Epithelial cell of proximal tubule (primary cell): ENCODE measurements at regions not wholly inside any gene's neighbourhood (a gene's known extent, or its start where the extent isn't known, plus 50 kb on each side); places are given as distances from the start of the nearest gene placed in this dataset.

Experiments used
- DNase-seq: peaks from one replicate; pipeline ENCODE4 v3.0.0-alpha.2; 2011; ENCODE audit warnings: low read depth
- H3K4me3 ChIP-seq: 2 replicates; pipeline ENCODE4 v1.5.1; 2011; ENCODE audit warnings: low read depth, mild to moderate bottlenecking, low read length
- CTCF ChIP-seq: conservative IDR thresholded peaks from 2 replicates; pipeline ENCODE4 v1.5.1; 2012; ENCODE audit warnings: low read depth, mild to moderate bottlenecking, low read length

- no peak for DNase-seq
- no peak for TF ChIP-seq CTCF
- H3K4me3 ChIP-seq: no peak overlapping the region
These were observed 538.5 kb downstream of the ZEB2 start for GRCh38 chr2:143981428-143981827.

- TF ChIP-seq CTCF: no peak
- H3K4me3 ChIP-seq: no peak overlapping the region
- DNase-seq: no peak
These were observed 542.6 kb downstream of the ZEB2 start for GRCh38 chr2:143977356-143977755.

GRCh38 chr2:143975216-143975615 is 544.7 kb downstream of the ZEB2 start:
- DNase-seq: no peak
- H3K4me3 ChIP-seq: no peak overlapping the region
- TF ChIP-seq CTCF: no peak

GRCh38 chr2:143974262-143974661 is 545.7 kb downstream of the ZEB2 start:
- DNase-seq: no peak
- TF ChIP-seq CTCF: no peak
- no peak overlapping the region for H3K4me3 ChIP-seq

- H3K4me3 ChIP-seq: no peak overlapping the region
- TF ChIP-seq CTCF: no peak
- no peak for DNase-seq
These were observed 551.1 kb downstream of the ZEB2 start for GRCh38 chr2:143968860-143969259.

- no peak for TF ChIP-seq CTCF
- H3K4me3 ChIP-seq: no peak overlapping the region
- DNase-seq: no peak
These were observed 551.6 kb downstream of the ZEB2 start for GRCh38 chr2:143968360-143968759.

GRCh38 chr2:143965493-143966164 is 554.3 kb downstream of the ZEB2 start:
- DNase-seq: no peak
- no peak overlapping the region for H3K4me3 ChIP-seq
- TF ChIP-seq CTCF: no peak
